GM12874 (cell line): ENCODE measurements at regions not wholly inside any gene's neighbourhood (a gene's known extent, or its start where the extent isn't known, plus 50 kb on each side); places are given as distances from the start of the nearest gene placed in this dataset.
A peak's percentile ranks its signal among the peaks of the same experiment; 100 is the strongest.

Experiments
- CTCF ChIP-seq: IDR thresholded peaks from 2 replicates; pipeline ENCODE4 v1.5.1; 2011; ENCODE audit warnings: low read depth, mild to moderate bottlenecking, control low read depth, low read length, moderate library complexity; ENCODE audit not compliant: insufficient read depth

GRCh38 chr9:31807574-31808256 is 576.7 kb upstream of the ACO1 start:
- TF ChIP-seq CTCF = 0 out of 2 replicates have a peak, but pooled peaks have one; percentile 14

- no peak for TF ChIP-seq CTCF
Measured at GRCh38 chr9:31808766-31809165, 575.7 kb upstream of the ACO1 start.

GRCh38 chr9:31820426-31820825 is 564.0 kb upstream of the ACO1 start:
- no peak for TF ChIP-seq CTCF

- no peak for TF ChIP-seq CTCF
Measured at GRCh38 chr9:31821583-31821982, 562.9 kb upstream of the ACO1 start.

GRCh38 chr9:31823365-31823764 is 561.1 kb upstream of the ACO1 start:
- TF ChIP-seq CTCF = no peak

GRCh38 chr9:31824860-31825259 is 559.6 kb upstream of the ACO1 start:
- no peak for TF ChIP-seq CTCF

- no peak for TF ChIP-seq CTCF
Measured at GRCh38 chr9:31837211-31837610, 547.2 kb upstream of the ACO1 start.
